Stimulated activated CD8-positive, alpha-beta memory T cell treated with anti-CD3 and anti-CD28 coated beads, Interleukin-15, amount 100 ng/mL, for 48 hours (primary cell): ENCODE measurements at regions not wholly inside any gene's neighbourhood (a gene's known extent, or its start where the extent isn't known, plus 50 kb on each side); places are given as distances from the start of the nearest gene placed in this dataset.
"Not testable (repeated sequence)": the region's sequence is repeated elsewhere in the genome, so short reads cannot be mapped to it uniquely, and the experiment has no call there.

Source experiments
- DNase-seq, 2 donors: peaks; one replicate each; pipeline ENCODE4 v3.0.0-alpha.2; 2020; ENCODE audit warnings: low read depth in 2 of 2

DNA sequence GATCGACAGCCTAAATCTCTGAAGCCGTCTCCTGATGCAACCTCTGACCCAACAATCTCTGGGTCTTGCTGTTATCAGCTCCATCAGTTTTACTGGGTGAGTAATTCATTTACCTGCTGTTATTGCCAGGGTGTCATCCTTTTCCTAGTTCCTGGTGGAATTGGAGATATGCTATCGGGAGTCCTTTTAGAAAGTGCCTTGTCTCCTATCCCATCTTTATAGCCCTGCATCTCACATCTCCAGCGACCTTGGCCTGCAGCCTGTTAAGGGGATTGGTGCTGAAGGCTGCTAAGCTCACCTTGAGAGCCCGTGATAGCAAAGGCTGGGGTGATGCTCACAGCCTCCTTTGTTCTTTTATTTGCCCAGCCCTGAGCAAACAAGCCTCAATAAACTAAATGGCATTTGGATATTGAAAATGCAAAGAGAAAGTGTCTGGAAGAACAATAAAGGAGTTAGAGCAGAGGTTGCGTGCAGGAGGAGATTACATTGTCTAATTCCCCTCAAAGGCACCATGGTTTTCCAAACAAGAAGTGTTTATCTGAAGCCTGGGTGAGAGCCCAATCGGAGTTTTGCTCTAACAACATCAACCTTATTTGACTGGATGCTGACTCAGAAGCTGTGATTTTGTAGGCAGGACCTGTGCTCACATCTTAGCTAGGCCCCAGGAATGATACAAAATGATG is 101.8 kb downstream of the RPLP1 start:
- no peak for DNase-seq

GRCh38 chr15:69555080-69555479 is 102.5 kb downstream of the RPLP1 start:
- DNase-seq = no peak

GRCh38 chr15:69556344-69556743 is 103.7 kb downstream of the RPLP1 start:
- no peak for DNase-seq

GRCh38 chr15:69557020-69557706 is 104.5 kb downstream of the RPLP1 start:
- DNase-seq = no peak

DNA sequence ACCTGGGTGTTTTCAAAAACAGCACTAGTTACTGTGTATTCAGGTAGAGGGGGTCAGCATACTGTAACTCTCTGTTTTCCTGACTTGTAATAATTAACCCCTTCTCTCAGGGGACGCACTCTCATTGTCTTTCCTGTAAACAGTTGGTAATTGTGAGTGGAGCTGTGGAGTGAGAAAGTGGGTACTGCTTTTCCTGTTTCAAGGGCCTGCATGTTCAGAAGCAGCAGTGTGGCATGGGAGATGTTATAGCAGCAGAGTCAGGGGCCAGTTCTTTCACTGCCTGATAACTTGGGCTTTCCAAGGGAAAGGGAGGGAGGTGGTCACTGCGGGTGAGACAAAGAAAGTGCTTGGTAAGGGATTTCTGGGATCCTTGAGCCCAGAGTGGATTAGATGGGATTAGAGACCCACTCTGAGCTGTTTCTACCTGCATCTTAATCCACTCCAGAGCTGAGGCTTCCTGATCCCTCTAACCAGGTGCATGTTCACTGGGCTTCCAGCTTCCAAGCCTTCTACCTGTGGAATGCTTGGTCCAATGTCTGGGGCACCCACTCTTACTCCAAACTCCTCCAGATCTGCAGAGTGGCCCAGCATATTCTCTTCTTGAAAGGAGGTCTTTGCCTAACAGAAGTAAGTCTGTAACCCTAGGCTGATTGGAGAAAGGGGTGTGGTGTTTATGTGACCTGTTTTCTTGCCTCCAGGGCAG is 105.2 kb downstream of the RPLP1 start:
- no peak for DNase-seq

DNA sequence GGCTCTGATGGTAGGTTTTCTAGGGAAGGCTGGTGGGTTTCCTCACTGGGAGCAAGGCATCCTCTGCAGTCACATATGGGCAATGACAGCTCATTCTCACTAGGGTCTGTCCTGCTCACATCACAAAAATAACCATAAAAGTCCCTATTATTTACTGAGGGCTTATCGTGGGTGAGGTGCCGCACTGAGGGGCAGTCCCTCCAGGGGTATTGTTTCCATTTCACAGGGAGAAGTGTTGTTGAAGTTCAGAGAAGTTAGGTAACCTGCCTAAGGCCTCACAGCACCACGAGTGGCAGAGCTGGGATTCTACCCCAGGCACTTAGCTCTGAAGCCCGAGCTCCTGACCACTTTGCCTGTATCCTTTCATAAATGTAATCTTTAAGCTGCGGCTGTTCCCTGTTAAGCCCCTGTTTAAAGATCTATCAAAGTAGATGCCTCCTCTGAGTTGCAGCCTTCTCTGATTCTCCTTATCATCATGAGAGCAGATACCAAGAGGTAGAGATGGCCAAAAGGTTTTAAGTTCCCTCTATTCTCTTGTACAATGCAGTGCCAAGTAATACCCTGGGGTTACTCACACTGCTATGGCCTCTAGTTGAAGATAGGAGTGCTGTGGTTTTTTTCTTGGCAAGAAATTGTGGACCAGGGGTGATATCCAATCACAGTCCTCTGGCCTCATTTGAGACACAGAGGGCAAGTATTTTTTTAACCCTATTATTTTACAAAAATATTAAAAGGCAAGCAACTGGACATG is 107.0 kb downstream of the RPLP1 start:
- no peak for DNase-seq

DNA sequence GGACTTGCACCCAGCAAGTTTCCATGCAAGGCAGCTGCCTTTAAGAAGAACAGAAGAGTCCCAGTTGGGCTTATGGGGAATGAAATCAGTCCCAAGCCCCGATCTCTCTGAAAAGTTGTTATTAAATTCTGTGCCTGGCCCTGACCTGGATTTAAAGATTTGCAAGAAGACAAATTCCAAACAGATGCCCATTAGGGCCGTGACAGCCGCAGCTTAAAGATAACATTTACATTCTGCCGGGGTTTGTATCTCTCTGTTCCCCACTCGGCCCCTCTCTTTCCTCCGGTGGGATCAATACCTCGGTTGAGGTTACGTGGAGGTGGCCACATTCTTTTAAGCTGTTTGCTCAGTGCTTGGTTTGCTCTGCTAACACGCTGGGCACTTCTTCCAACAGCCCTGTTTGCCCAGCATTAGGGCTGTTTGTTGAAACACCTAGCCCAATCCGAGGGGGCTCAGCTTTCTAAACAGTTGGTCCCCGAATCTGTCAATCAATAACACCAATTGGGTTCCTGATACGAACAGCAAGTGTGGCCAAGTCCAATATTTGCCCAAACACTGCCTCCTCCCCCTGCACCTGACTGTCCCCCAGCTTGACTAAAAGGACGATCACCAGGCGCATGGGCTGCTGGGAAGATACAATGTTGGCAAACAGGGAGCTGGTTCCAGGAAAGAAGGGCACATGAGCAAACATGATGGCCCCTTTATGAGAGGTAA is 108.6 kb downstream of the RPLP1 start:
- DNase-seq = no peak

GRCh38 chr15:69562116-69562515 is 109.5 kb downstream of the RPLP1 start:
- DNase-seq = no peak

DNA sequence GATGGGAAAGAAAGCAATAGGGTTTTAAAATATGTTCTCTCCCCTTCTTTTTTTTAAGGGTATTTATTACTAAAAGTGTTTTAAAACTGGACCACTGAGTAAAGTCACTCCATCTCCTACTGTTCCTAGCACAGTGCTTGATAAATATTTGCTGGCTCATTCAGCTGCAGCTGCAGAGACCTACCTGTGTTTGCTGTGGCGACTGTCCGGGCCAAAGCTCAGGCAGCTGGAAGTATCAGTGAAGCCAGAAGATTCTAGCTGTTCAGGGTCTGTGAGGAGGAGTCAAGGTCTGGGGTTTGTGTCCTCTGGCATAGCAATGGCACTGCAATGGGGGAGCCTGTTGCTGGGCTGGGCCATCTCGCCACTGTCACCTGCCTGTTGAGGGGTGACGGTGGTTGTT is 109.9 kb downstream of the RPLP1 start:
- no peak for DNase-seq

- no peak for DNase-seq
Observed at GRCh38 chr15:69565066-69565655, 112.5 kb downstream of the RPLP1 start.

DNA sequence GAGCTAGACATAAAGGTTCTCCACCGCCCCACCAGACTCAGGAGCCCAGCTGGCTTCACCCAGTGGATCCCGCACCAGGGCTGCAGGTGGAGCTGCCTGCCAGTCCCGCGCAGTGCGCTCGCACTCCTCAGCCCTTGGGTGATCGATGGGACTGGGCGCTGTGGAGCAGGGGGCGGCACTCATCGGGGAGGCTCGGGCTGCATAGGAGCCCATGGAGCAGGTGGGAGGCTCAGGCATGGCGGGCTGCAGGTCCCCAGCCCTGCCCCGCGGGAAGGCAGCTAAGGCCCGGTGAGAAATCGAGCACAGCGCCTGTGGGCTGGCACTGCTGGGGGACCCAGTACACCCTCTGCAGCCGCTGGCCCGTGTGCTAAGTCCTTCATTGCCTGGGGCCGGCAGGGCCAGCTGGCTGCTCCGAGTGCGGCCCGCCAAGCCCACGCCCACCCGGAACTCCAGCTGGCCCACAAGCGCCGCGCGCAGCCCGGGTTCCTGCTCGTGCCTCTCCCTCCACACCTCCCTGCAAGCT is 114.7 kb downstream of the RPLP1 start:
- DNase-seq = not testable (repeated sequence)

DNA sequence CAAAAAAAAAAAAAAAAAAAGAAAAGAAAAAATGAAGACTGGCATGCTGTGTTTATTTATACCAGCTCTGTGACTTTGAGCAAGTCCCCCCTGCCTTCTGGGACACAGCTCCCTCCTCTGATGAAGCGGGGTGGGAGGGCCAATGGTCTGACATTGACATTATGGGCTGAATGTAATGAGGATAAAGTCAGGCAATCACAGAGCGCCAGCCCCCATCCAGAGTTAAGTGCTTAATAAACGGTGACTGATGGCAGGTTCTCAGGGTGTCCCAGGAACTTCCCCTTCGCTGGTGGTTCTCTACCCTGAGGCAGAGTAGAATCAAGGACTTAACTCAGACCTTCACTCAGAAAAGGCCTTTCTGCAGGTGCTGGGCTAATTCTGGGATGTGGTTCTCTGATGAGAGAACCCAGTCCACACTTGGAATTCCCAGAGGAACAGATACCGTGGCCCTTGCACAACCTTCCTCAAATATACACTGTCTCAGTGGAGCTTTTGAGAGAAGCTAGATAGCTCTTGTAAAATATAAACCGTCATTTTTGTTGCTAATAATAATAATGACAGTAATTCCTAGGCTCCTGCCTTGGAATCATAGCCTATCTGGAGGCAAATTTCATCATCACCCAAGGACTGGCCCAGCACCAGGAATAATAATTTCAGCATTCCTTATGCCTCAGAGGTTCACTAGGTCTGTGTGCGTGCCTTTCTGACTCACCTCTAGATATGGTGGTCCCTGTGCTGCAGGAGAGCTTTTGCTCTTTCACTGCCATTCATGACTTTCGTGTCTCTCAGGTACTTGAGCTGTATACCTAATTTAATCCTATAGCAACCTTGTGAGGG is 115.8 kb downstream of the RPLP1 start:
- no peak for DNase-seq

- no peak for DNase-seq
Observed at GRCh38 chr15:69570454-69570853, 117.8 kb downstream of the RPLP1 start.

GRCh38 chr15:69570997-69571396 is 118.4 kb downstream of the RPLP1 start:
- no peak for DNase-seq

DNA sequence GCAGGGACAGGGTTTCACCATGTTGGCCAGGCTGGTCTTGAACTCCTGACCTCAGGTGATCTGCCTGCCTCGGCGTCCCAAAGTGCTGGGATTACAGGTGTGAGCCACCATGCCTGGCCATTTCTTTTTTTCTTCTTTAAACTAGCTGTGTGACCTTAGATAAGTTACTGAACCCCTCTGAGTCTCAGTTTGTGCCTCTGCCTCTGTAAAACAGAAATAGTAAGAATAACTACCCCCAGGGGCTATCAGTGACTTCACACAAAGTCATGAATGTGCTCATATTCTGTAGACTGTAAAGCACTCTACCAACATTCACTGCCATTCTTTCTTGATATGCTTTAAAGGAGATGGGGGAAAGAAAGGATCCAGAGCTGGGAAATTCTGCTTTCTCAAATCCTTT is 120.7 kb downstream of the RPLP1 start:
- not testable (repeated sequence) for DNase-seq

DNA sequence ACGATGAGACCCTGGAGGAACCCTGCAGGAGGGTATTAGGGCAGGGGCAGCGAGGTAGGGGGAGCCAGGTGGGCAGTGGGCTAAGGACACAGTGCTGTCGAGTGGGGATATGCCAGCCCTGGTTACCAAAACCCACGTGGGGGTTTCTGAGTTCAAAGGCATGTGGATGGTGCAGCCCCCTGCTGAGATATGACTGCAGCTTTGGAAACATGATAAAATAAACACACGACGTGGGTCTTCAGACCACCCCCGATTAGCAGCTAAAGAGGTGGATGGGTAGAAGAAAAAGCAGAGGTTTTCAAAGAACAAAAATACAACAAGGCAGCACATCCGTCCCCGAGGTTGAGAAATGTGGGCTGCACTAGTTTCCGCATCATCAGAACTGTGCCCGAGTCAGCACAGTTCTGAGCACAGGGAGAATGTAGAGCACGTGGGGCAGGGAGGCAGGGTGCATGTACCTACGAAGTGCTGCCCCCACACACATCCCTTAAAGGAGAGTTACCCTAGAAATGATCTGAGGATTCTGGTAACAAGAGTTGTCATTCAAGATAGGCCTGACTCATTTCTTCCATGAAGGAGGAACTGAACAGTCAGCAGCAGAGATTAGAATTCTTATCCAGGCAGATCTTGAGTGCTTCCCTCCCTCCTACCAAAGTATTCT is 121.3 kb downstream of the RPLP1 start:
- DNase-seq = peak; percentile 43 to 56

GRCh38 chr15:69574506-69574905 is 121.9 kb downstream of the RPLP1 start:
- no peak for DNase-seq

DNA sequence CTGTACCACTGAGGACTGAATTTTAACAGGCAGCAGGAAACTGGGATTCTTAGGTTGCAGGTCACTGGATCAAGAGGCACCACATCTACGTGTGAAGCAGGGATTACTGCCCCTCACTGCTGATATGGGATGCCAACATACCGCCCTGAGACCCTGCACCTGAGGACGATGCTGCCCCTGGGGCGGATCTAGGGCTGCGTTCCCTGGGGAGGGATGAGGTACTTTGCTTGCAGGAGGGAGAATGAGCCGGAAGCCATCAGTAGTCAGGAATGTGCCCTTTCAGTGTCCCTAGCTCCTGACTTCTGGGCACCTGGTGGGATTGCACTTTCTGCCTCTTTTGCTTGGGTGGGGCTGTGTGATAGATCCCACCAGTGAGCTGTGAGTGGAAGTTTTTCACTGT is 122.8 kb downstream of the RPLP1 start:
- no peak for DNase-seq

GRCh38 chr15:69576035-69576526 is 123.5 kb downstream of the RPLP1 start:
- peak; percentile 41 to 45 for DNase-seq
